Choroid plexus epithelial cell (primary cell): ENCODE measurements at regions not wholly inside any gene's neighbourhood (a gene's known extent, or its start where the extent isn't known, plus 50 kb on each side); places are given as distances from the start of the nearest gene placed in this dataset.

ENCODE experiments used
- DNase-seq: peaks from one replicate; pipeline ENCODE4 v3.0.0-alpha.2; 2010; ENCODE audit warnings: low read depth
- H3K4me3 ChIP-seq: 2 replicates; pipeline ENCODE4 v1.5.1; 2011; ENCODE audit warnings: low read depth, mild to moderate bottlenecking, control low read depth, low read length, moderate library complexity
- CTCF ChIP-seq: conservative IDR thresholded peaks from 2 replicates; pipeline ENCODE4 v1.5.1; 2011; ENCODE audit warnings: low read depth, mild to moderate bottlenecking, control low read depth, inconsistent platforms, low read length, moderate library complexity

GRCh38 chr1:87556326-87556725 is 227.6 kb downstream of the LMO4 start:
- H3K4me3 ChIP-seq: no peak overlapping the region
- TF ChIP-seq CTCF: no peak
- no peak for DNase-seq

GRCh38 chr1:87558921-87559320 is 230.2 kb downstream of the LMO4 start:
- no peak for TF ChIP-seq CTCF
- no peak overlapping the region for H3K4me3 ChIP-seq
- DNase-seq: no peak

- no peak for TF ChIP-seq CTCF
- no peak overlapping the region for H3K4me3 ChIP-seq
- no peak for DNase-seq
These were observed 231.5 kb downstream of the LMO4 start for GRCh38 chr1:87560137-87560536.

GRCh38 chr1:87560601-87561360 is 232.1 kb downstream of the LMO4 start:
- DNase-seq: peak; percentile 13
- no peak overlapping the region for H3K4me3 ChIP-seq
- TF ChIP-seq CTCF: no peak

GRCh38 chr1:87563211-87563610 is 234.5 kb downstream of the LMO4 start:
- no peak for TF ChIP-seq CTCF
- no peak overlapping the region for H3K4me3 ChIP-seq
- no peak for DNase-seq

- TF ChIP-seq CTCF: no peak
- DNase-seq: no peak
- no peak overlapping the region for H3K4me3 ChIP-seq
These were observed 237.2 kb downstream of the LMO4 start for GRCh38 chr1:87565861-87566260.

- DNase-seq: no peak
- TF ChIP-seq CTCF: no peak
- no peak overlapping the region for H3K4me3 ChIP-seq
These were observed 239.3 kb downstream of the LMO4 start for GRCh38 chr1:87568005-87568404.
